CD4-positive, alpha-beta T cell treated with Interleukin-15 for 1 hour (primary cell): ENCODE measurements at regions not wholly inside any gene's neighbourhood (a gene's known extent, or its start where the extent isn't known, plus 50 kb on each side); places are given as distances from the start of the nearest gene placed in this dataset.
"Not testable (repeated sequence)": the region's sequence is repeated elsewhere in the genome, so short reads cannot be mapped to it uniquely, and the experiment has no call there.

Experiments
- DNase-seq: peaks from one replicate; pipeline ENCODE4 v3.0.0-alpha.2; 2020

- no peak for DNase-seq
These were observed 95.0 kb upstream of the TBX5 start for GRCh38 chr12:114500775-114501473.

- DNase-seq: no peak
These were observed 94.2 kb upstream of the TBX5 start for GRCh38 chr12:114500131-114500530.

- DNase-seq: no peak
These were observed 93.4 kb upstream of the TBX5 start for GRCh38 chr12:114499338-114499737.

GRCh38 chr12:114491916-114492315 is 86.0 kb upstream of the TBX5 start:
- DNase-seq: no peak

DNA sequence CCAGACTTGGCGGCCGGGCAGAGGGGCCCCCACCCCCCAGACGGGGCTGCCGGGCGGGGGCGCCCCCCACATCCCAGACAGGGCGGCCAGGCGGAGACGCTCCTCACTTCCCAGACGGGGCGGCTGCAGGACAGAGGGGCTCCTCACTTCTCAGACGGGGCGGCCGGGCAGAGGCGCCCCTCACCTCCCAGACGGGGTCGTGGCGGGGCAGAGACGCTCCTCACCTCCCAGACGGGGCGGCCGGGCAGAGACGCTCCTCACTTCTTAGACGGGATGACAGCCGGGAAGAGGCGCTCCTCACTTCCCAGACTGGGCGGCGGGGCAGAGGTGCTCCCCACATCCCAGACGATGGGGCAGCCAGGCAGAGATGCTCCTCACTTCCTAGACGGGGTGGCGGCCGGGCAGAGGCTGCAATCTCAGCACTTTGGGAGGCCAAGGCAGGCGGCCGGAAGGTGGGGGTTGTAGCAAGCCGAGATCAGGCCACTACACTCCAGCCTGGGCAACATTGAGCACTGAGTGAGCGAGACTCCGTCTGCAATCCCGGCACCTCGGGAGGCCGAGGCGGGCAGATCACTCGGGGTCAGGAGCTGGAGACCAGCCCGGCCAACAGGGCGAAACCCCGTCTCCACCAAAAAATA is 79.0 kb upstream of the TBX5 start:
- not testable (repeated sequence) for DNase-seq

DNA sequence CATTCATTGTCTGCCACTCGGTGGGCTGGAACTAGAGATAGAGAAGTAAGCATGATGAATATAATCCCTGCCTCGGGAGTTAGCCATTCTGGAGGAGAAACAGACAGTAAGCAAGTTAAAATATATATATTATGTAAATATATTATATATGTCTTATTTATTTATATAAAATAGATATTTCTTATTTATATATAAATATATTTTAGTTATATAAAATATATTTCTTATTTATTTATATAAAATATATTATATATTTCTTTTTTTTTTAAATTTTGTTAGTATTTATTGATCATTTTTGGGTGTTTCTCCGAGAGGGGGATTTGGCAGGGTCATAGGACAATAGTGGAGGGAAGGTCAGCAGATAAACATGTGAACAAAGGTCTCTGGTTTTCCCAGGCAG is 78.1 kb upstream of the TBX5 start:
- DNase-seq: no peak

DNA sequence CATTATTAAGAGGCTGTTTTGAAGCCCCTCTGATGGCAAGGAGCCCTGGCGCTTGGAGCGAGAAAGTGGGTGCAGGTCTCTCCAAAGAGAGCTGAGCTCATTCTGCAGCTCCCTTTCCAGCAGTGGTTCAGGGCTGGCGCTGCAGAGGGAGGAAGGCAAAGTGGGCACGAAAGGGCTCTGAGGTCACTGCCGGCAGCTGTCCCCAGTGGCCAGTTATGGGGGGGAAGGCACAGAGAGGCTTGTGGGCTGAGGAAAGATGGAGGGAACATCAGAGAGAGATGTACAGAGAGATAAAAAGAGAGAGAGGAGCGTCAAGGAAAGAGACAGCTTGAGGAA is 75.2 kb upstream of the TBX5 start:
- no peak for DNase-seq

DNA sequence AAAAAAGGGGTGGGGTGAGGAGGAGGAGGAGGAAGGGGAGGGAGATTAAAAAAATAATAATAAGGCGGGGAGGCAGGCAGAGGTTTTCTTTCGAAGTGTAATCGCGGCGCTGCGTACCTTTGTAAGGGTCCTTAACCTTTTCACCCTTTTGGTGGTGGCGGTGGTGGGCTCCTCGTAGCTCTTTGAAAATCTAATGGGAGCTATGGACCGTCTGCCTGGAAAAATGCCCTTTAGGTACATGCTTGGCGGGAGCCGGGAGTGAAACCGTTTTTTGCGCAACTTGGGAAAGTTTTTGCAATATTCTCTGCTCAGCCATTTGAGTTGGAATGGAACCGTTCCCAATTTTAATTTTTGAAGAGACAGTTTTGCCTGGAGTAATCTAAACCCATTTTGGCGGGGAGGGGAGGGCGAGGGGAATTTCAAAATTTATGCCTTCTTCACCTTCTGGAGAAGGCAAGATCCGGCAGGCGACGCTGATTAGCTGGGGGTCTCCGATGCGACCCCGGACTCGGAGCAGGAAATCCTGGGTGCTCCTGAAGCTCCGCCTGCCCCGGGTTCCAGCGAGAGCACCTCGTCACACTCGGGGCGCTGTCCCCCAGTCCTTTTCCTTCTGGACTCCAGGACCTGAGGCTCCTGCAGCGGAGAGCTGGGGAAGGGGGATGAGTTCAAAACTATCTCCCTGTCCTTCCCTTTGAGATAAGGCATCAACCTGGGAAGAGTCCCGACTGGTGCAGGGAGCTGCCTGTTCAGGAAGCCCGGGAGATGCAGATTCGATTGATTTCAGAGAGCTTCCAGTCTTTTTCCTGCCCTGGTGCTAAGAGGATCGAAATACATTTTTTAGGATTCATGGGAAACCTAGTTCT is 74.6 kb upstream of the TBX5 start:
- DNase-seq: no peak

DNA sequence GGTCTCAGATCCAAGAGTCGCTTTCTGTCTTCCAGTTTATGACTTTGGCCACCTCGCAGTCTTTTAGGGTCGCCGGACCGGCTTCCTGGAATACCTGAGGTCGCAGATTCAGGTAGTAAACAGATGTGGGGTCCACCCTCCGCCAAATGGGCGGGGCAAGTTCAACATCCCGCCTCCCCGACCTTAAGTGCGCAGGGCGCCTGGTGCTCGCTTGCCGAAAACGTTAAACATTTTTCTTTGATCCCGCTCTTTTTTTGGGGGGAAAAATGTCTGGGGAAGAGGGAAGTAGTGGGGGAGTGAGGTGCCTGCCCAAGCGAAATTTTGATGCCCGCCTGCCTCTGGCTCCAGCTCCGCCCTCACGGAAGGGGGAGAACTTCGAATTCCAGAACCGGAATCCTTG is 73.9 kb upstream of the TBX5 start:
- DNase-seq: no peak

GRCh38 chr12:114478865-114479264 is 72.9 kb upstream of the TBX5 start:
- no peak for DNase-seq

- no peak for DNase-seq
These were observed 72.0 kb upstream of the TBX5 start for GRCh38 chr12:114477989-114478395.

DNA sequence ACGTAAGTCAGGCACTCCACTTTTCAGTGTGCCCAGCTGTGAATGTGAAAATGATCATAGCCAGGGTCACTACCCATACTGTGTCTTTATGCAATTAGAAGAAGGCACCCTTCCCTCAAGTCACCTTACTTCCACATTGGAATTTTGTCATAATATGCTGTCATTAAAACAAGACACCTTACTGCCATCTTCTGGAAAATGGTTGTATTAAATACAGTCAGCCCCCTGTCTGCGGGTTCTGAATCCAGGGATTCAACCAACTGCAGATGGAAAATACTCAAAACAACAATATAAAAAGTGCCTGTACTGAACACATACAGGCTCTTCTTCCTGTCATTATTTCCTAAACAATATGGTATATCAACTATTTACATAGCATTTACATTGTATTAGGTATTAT is 70.2 kb upstream of the TBX5 start:
- no peak for DNase-seq

DNA sequence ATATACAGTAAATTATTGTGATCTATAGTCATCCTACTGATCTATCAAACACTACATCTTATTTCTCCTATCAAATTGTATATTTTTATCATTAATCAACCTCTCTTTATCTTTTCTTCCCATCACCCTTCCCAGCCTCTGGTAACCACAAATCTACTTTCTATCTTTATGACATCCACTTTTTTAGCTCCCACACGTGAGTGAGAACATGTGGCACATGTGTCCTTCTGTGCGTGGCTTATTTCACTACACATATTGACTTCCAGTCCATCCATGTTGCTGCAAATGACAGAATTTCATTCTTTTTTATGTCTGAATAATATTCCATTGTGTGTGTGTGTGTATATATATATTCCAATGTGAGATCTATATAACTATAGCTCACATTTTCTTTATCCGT is 67.8 kb upstream of the TBX5 start:
- no peak for DNase-seq

GRCh38 chr12:114473018-114473417 is 67.1 kb upstream of the TBX5 start:
- DNase-seq: no peak

DNA sequence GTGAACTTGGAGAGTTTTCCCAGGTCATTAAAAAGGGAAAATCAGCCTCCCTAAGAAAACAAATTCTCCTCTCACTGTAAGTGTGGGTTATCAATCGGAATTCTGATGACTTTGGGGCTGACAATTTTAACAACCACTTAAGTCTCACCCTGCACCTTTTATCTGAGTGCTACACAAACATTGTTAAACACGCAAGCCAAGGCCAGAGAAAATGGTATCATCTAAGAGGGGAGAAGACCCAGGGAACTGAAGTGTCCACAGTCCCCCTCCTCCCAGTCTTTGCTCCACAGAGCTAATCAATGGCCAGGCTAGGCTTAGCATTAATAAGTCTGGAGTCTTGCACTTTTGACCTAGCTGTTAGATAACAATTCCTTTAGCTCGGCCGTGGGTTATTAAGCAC is 51.7 kb upstream of the TBX5 start:
- no peak for DNase-seq
